ENCODE measurements at regions not wholly inside any gene's neighbourhood (a gene's known extent, or its start where the extent isn't known, plus 50 kb on each side); places are given as distances from the start of the nearest gene placed in this dataset.

GRCh38 chr2:6496376-6496775 is 369.3 kb downstream of the CMPK2 start:
- BruUV-seq (replicated peaks): no TSS peak
- CTCF ChIA-PET: no interaction called here

GRCh38 chr2:6497048-6497447 is 368.7 kb downstream of the CMPK2 start:
- BruUV-seq (replicated peaks): no TSS peak

More at GRCh38 chr2:6496376-6496775, 369.3 kb downstream of the CMPK2 start:
- Histone ChIP-seq H3K27me3 (ENCODE audit: control insufficient read depth, insufficient read depth, low read length) (no peaks in the 10 kb centered on the region), H3K4me1 (ENCODE audit: control insufficient read depth, insufficient read depth, low read length) (no peaks in the 10 kb centered on the region), H3K36me3 (ENCODE audit: control insufficient read depth, insufficient read depth, low read length) (no peaks in the 10 kb centered on the region), H3K27ac (ENCODE audit: low read length) (no peak overlapping the region), H3K9me3 (ENCODE audit: control insufficient read depth, insufficient read depth, low read depth, low read length) (no peaks in the 10 kb centered on the region), H3K4me3 (ENCODE audit: low read depth in 2 of 2, low read length in 2 of 2) (no peak overlapping the region)
- POLR2A ChIA-PET: no interaction called here
- DNase-seq (ENCODE audit: low read depth, low spot score): no peak
- no peak for TF ChIP-seq CTCF (IDR thresholded peaks at IDR 0.05)
- TF ChIP-seq POLR2AphosphoS5 (IDR thresholded peaks at IDR 0.05; ENCODE audit: low read depth, low read length): no peak
- ATAC-seq: no peak
- intact Hi-C loops (cut with micrococcal nuclease; ENCODE audit: unreplicated experiment): no loop called here
- in situ Hi-C loops (cut with HindIII; ENCODE audit: low pct_unique_long_range_greater_than_20kb, low sequenced_read_pairs): no loop called here

More at GRCh38 chr2:6497048-6497447, 368.7 kb downstream of the CMPK2 start:
- POLR2A ChIA-PET: no interaction called here
- no peaks in the 10 kb centered on the region for H3K9me3 ChIP-seq (ENCODE audit: control insufficient read depth, insufficient read depth, low read depth, low read length)
- no peaks in the 10 kb centered on the region for H3K36me3 ChIP-seq (ENCODE audit: control insufficient read depth, insufficient read depth, low read length)
- TF ChIP-seq POLR2AphosphoS5 (IDR thresholded peaks at IDR 0.05; ENCODE audit: low read depth, low read length) (no peak), SIN3A (IDR thresholded peaks at IDR 0.05; ENCODE audit: borderline replicate concordance, insufficient read depth, low read depth, low read length) (no peak), REST (IDR thresholded peaks at IDR 0.05; ENCODE audit: insufficient read depth in 1 of 2, low read depth in 2 of 2, low read length in 1 of 2) (no peak), TCF7L2 (IDR thresholded peaks at IDR 0.05; ENCODE audit: low read depth, low read length) (no peak), CTCF (IDR thresholded peaks at IDR 0.05) (no peak)
- no peak for DNase-seq (ENCODE audit: low read depth, low spot score)
- intact Hi-C loops (cut with micrococcal nuclease; ENCODE audit: unreplicated experiment) (no loop called here), in situ Hi-C loops (cut with HindIII; ENCODE audit: low pct_unique_long_range_greater_than_20kb, low sequenced_read_pairs) (no loop called here)
- no peak overlapping the region for H3K4me3 ChIP-seq (ENCODE audit: low read depth in 2 of 2, low read length in 2 of 2)
- ATAC-seq: no peak
- CTCF ChIA-PET: no interaction called here
- H3K27me3 ChIP-seq (ENCODE audit: control insufficient read depth, insufficient read depth, low read length): no peaks in the 10 kb centered on the region
- H3K4me1 ChIP-seq (ENCODE audit: control insufficient read depth, insufficient read depth, low read length): no peaks in the 10 kb centered on the region
- no peak overlapping the region for H3K27ac ChIP-seq (ENCODE audit: low read length)
